Effector memory CD8-positive, alpha-beta T cell (primary cell): ENCODE measurements at regions not wholly inside any gene's neighbourhood (a gene's known extent, or its start where the extent isn't known, plus 50 kb on each side); places are given as distances from the start of the nearest gene placed in this dataset.

Experiments
- ATAC-seq: fragments of 150-1000 bp; cut with Tn5 transposase; replicated peaks from 2 replicates; pipeline ENCODE4 v1.10.0; 2021; ENCODE audit warnings: mild to moderate bottlenecking, moderate library complexity
- DNase-seq, 3 experiments: peaks; one replicate each; pipeline ENCODE4 v3.0.0; 2021
- H3K27ac Mint-ChIP-seq, 2 donors: one replicate each; pipeline ENCODE4 v1.8.0; 2022; ENCODE audit warnings: mild to moderate bottlenecking in 2 of 2, mixed read lengths in 2 of 2, moderate library complexity in 2 of 2
- H3K27me3 Mint-ChIP-seq, 2 donors: one replicate each; pipeline ENCODE4 v1.8.0; 2022; ENCODE audit warnings: mixed read lengths in 2 of 2
- H3K36me3 Mint-ChIP-seq: one replicate; pipeline ENCODE4 v1.8.0; 2022; ENCODE audit warnings: mild to moderate bottlenecking, moderate library complexity, mixed read lengths; ENCODE audit not compliant: insufficient read depth
- H3K4me1 Mint-ChIP-seq, 2 donors: one replicate each; pipeline ENCODE4 v1.8.0; 2022; ENCODE audit warnings: low read depth in 2 of 2, mixed read lengths in 2 of 2
- H3K4me3 Mint-ChIP-seq, 2 donors: one replicate each; pipeline ENCODE4 v1.8.0; 2022; ENCODE audit warnings: mild to moderate bottlenecking in 2 of 2, mixed read lengths in 2 of 2, moderate library complexity in 2 of 2
- H3K9me3 Mint-ChIP-seq, 2 donors: one replicate each; pipeline ENCODE4 v1.8.0; 2022; ENCODE audit warnings: mixed read lengths in 2 of 2

DNA sequence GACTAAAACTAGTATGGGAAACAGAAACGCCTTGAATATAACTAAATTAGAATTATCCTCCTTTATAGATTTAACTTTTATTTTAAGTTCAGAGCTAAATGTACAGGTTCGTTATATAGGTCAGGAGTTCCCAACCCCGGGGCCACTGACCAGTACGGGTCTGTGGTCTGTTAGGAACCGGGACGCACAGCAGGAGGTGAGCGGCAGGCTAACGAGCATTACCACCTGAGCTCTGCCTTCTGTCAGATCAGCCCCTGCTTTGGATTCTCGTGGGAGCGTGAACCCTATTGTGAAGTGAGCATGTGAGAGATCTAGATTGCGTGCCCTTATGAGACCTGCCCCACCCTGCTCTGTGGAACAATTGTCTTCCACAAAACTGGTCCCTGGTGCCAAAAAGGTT is 51.0 kb downstream of the FAT4 start:
- no peak for ATAC-seq
- Mint-ChIP-seq H3K4me1 (no peaks in the 10 kb centered on the region), H3K36me3 (no peaks in the 10 kb centered on the region), H3K4me3 (no peak overlapping the region), H3K9me3 (peaks cover 0 to 12% of the 10 kb centered on the region in 2 donors), H3K27ac (no peak overlapping the region), H3K27me3 (no peaks in the 10 kb centered on the region)
- no peak for DNase-seq

DNA sequence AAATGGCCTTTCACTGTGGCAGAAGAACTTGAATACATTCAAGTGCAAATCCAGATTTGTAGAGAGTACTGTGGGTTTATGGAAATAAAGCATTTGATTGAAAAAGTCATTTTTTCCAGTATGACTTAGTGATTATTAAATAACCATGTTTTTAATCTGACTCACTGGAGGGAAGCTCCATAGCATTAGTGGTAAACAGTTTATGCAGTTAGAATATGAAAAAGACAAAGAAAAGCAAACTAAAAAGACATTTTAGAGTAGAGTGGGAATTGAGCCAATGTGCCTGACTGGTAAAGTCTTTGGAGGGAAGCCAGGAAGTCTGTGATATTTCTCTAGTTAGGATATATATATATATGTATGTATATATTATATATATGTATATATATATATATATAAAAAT is 53.4 kb downstream of the FAT4 start:
- no peak overlapping the region for H3K4me3 Mint-ChIP-seq
- DNase-seq (no peak), ATAC-seq (no peak)
- no peak overlapping the region for H3K27ac Mint-ChIP-seq
- H3K36me3 Mint-ChIP-seq, result no peaks in the 10 kb centered on the region
- no peaks in the 10 kb centered on the region for H3K27me3 Mint-ChIP-seq
- H3K9me3 Mint-ChIP-seq, result peaks cover 0 to 10% of the 10 kb centered on the region in 2 donors
- H3K4me1 Mint-ChIP-seq, result no peaks in the 10 kb centered on the region

DNA sequence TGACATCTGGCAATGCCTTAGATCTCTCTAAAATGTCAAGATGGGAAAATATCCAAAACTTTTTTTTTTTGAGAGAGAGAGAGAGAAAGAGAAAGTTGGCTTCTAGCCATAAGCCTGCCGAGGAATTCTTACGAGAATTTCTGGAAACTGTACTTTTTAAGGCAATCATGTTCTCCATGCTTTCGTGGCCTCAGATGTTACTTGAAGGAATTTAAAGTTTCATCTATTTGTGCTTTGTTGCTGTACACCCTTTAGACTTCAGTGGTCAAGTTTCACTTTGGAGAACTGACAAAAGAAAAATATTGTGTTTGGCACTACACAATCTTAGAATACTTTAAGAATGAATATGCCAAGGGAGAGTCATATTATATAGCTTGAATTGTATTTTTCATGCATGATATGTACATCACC is 53.9 kb downstream of the FAT4 start:
- Mint-ChIP-seq H3K27me3 (no peaks in the 10 kb centered on the region), H3K4me3 (no peak overlapping the region), H3K36me3 (no peaks in the 10 kb centered on the region), H3K9me3 (peaks cover 0 to 10% of the 10 kb centered on the region in 2 donors), H3K4me1 (no peaks in the 10 kb centered on the region), H3K27ac (no peak overlapping the region)
- no peak for ATAC-seq
- no peak for DNase-seq

DNA sequence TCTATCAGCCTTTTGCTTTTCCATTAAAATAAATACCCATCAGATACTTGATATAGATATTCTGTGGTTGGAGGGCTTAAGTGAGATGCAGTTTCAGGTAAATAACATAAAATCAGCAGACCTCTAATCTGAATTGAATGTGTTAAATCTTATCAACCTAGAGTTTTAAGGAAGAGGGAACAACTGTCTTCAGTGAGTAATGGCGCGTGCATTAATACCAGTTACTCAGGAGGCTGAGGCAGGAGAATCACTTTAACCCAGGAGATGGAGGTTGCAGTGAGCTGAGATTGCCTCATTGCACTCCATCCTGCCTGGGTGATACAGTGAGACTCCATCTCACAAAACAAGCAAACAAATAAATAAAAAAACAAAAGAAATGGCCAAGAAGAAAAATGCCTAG is 54.3 kb downstream of the FAT4 start:
- Mint-ChIP-seq H3K4me3 (no peak overlapping the region), H3K27ac (no peak overlapping the region), H3K36me3 (no peaks in the 10 kb centered on the region), H3K27me3 (no peaks in the 10 kb centered on the region), H3K9me3 (peaks cover 0 to 10% of the 10 kb centered on the region in 2 donors), H3K4me1 (no peaks in the 10 kb centered on the region)
- no peak for ATAC-seq
- no peak for DNase-seq

DNA sequence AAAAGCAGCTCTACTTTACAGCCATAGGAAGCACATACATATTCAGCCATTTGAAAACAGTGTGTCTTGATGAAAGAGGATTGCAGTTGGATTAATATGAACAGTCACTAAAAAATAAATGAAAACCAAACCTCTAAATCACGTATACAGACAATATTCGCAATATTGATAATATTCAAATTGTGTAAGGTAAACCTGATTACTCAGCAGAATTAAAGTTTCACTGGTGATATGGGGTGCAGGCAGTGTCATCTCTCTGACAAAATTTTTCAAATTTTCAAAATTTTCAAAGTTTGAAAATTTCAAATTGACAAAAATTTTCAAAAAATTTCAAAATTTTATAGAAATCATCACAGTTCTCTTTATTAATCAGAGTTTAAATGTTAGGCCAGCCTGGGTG is 55.7 kb downstream of the FAT4 start:
- Mint-ChIP-seq H3K9me3 (peaks cover 0 to 6% of the 10 kb centered on the region in 2 donors), H3K36me3 (no peaks in the 10 kb centered on the region), H3K27me3 (no peaks in the 10 kb centered on the region), H3K27ac (no peak overlapping the region), H3K4me1 (no peaks in the 10 kb centered on the region), H3K4me3 (no peak overlapping the region)
- DNase-seq (no peak), ATAC-seq (no peak)

DNA sequence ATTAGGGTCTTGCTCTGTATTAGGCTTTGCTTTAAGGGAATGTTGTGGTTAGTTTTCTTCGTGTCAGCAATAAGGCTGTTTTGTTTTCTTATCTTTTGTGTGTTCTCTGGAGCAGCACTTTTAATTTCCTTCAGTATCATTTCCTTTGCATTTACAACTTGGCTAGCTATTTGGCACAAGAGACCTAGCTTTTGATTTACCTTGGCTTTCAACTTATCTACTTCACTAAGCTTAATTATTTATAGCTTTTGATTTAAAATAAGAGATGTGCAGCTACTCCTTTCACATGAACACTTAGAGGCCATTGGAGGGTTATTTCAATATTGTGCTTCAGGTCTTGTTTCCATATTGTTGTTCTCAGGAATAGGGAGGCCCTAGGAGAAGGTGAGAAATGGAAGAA is 68.2 kb downstream of the FAT4 start:
- DNase-seq, result no peak
- peaks cover 0 to 5% of the 10 kb centered on the region in 2 donors for H3K9me3 Mint-ChIP-seq
- no peaks in the 10 kb centered on the region for H3K27me3 Mint-ChIP-seq
- H3K36me3 Mint-ChIP-seq, result no peaks in the 10 kb centered on the region
- no peaks in the 10 kb centered on the region for H3K4me1 Mint-ChIP-seq
- no peak overlapping the region for H3K4me3 Mint-ChIP-seq
- ATAC-seq, result no peak
- H3K27ac Mint-ChIP-seq, result no peak overlapping the region

DNA sequence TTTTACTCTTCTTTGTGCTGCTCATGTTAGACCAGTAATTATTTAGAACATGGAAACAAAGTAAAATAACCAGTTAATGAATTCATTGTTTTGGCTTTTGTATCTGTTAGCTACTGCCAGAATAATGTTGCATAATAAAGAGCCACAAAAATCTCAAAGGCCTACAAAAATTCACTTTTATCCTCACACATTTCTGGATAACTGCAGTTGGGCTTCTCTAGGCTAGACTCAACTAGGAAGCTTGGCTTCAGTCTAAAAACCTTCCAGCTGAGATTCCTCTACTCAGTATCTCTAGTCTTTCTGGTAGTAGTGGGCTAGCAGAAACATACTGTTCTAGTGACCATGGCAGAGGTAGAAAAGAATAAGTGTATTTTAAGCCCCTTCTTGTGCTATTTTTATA is 73.0 kb downstream of the FAT4 start:
- Mint-ChIP-seq H3K36me3 (no peaks in the 10 kb centered on the region), H3K27ac (no peak overlapping the region), H3K4me3 (no peak overlapping the region), H3K4me1 (no peaks in the 10 kb centered on the region), H3K27me3 (no peaks in the 10 kb centered on the region), H3K9me3 (peaks cover 0 to 3% of the 10 kb centered on the region in 2 donors)
- DNase-seq, result no peak
- ATAC-seq, result no peak

DNA sequence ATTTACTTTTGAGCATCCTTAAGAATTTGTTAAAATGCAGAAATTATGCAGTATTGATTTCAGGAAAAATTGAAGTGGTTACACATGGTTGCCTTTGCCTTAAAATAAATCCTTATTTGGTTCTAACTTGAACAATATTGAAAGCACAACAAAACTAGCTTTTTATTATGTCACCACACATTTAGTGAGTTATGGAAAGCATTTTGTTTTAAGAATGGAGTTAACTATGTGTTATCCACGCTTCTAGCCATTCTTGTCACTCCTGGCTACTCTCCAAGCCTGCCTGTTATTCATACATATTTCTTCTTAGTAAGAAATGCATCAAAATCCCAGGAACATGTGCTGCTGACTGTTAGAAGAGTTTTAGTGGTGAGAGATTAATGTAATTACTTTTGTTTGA is 73.9 kb downstream of the FAT4 start:
- Mint-ChIP-seq H3K4me1 (no peaks in the 10 kb centered on the region), H3K9me3 (peaks cover 0 to 3% of the 10 kb centered on the region in 2 donors), H3K27me3 (no peaks in the 10 kb centered on the region), H3K36me3 (no peaks in the 10 kb centered on the region), H3K27ac (no peak overlapping the region), H3K4me3 (no peak overlapping the region)
- no peak for ATAC-seq
- no peak for DNase-seq

DNA sequence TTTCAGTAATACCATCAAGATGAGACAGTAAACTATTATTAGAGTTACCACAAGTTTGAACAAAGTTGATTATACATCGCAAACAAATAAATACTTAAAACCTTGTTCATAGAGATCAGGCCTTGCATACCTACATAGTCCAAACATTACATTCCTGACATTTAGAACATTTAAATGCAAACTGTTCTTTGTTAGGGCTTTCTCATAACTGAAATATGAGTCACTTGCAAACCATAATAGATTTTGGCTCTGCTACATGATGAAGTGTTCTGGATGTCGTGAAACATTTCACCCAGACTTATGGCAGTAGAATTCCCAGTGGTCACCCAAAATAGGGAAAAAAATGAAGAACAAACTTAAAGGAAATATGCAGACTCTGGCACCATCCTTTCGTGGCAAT is 75.0 kb downstream of the FAT4 start:
- Mint-ChIP-seq H3K27ac (no peak overlapping the region), H3K36me3 (no peaks in the 10 kb centered on the region), H3K4me3 (no peak overlapping the region), H3K9me3 (peaks cover 0 to 3% of the 10 kb centered on the region in 2 donors), H3K4me1 (no peaks in the 10 kb centered on the region), H3K27me3 (no peaks in the 10 kb centered on the region)
- DNase-seq (no peak), ATAC-seq (no peak)

DNA sequence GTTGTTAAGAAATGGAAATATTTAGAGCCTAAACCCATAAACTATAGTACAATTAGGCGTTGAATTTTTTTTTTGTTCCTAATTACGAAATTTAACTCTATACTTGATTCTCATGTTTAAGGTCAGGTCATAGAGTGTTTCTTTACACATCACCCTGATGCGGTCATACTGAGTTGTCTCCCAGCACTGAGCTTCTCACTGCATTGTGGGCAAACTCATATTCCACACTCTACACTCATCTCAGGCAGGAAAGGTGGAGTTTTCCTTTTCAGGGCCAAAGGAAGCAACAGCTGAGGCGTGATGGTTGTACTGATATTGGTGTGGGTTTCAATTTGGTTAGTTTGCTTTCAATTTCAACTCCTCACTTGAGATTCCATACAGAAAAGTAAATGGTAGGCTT is 75.4 kb downstream of the FAT4 start:
- no peaks in the 10 kb centered on the region for H3K27me3 Mint-ChIP-seq
- H3K4me3 Mint-ChIP-seq, result no peak overlapping the region
- no peak overlapping the region for H3K27ac Mint-ChIP-seq
- peaks cover 0 to 3% of the 10 kb centered on the region in 2 donors for H3K9me3 Mint-ChIP-seq
- ATAC-seq (no peak), DNase-seq (no peak)
- no peaks in the 10 kb centered on the region for H3K36me3 Mint-ChIP-seq
- H3K4me1 Mint-ChIP-seq, result no peaks in the 10 kb centered on the region

DNA sequence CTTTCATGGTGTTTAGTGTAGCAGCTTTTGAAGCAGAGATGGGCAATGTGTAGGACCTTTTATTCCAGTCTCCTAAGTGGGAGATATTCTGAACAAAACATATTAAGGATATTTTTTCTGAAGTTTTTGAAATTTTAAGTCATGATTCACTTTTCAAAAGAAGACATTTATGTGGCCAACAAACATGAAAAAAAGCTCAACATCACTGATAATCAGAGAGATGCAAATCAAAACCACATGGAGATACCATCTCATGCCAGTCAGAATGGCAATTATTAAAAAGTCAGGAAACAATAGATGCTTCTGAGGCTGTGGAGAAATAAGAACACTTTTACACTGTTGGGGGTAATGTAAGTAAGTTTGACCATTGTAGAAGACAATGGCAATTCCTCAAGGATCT is 76.0 kb downstream of the FAT4 start:
- ATAC-seq, result no peak
- Mint-ChIP-seq H3K27ac (no peak overlapping the region), H3K36me3 (no peaks in the 10 kb centered on the region), H3K4me1 (no peaks in the 10 kb centered on the region), H3K27me3 (no peaks in the 10 kb centered on the region), H3K4me3 (no peak overlapping the region), H3K9me3 (peaks cover 0 to 3% of the 10 kb centered on the region in 2 donors)
- DNase-seq, result no peak

DNA sequence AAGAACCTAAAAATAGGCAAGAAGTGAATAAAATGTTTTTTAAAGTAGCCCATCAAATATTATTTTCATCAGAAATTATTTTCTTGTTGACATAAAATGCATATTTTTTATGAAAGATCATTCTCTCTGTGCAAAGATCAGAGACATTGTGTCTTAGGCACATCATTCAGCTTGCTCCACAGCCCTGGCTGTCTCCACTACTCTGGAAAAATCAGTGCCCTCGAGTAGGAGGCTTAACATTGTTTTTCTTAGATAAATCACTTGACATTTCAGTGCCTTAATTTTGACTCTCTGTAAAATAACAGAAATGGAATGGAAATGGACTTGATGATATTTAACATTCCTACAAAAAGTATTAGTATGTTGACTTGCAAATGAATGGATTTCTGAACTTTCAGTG is 77.9 kb downstream of the FAT4 start:
- no peak for DNase-seq
- ATAC-seq, result no peak
- Mint-ChIP-seq H3K27ac (no peak overlapping the region), H3K4me1 (no peaks in the 10 kb centered on the region), H3K9me3 (peaks cover 0 to 3% of the 10 kb centered on the region in 2 donors), H3K36me3 (no peaks in the 10 kb centered on the region), H3K27me3 (no peaks in the 10 kb centered on the region), H3K4me3 (no peak overlapping the region)

DNA sequence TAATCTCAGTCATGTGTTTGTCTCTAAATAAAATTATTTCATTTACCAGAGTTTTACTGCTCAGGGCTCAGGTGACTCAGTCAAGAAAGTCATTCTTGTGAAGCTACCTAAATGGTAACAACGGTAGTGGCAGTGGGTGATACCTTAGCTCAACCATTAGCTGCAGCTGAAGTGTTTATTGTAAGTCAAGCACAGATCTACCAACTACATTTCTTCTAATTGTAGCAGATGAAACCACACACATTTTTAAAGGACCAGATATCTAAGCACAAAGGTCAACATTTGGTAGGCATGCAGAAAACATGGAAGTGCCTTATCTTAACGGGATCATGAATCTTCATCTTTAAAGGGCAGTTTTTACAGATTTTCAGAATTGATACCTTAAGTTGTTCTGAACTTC is 79.1 kb downstream of the FAT4 start:
- H3K27me3 Mint-ChIP-seq, result no peaks in the 10 kb centered on the region
- H3K9me3 Mint-ChIP-seq, result peaks cover 0 to 3% of the 10 kb centered on the region in 2 donors
- H3K27ac Mint-ChIP-seq, result no peak overlapping the region
- no peak for DNase-seq
- ATAC-seq, result no peak
- no peak overlapping the region for H3K4me3 Mint-ChIP-seq
- H3K36me3 Mint-ChIP-seq, result no peaks in the 10 kb centered on the region
- H3K4me1 Mint-ChIP-seq, result no peaks in the 10 kb centered on the region

DNA sequence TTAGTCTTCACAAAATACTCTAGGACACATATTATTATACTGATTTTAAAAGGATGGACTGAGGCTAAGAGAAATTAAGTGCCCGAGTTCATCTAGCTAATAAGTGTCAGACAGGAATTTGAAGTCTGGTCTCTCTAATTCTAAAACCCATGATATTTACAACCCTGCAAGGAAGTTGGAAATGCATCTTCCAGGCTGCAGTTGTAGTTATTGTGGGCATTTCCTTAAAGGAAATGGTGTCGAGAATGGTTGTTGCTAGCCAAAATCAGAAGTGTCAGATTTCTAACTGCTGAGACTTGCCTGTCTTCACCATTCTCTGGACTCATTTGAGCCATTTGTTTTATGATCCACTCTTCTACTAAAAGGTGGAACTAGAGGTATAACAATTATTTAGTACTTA is 82.5 kb downstream of the FAT4 start:
- no peak for ATAC-seq
- peaks cover 0 to 4% of the 10 kb centered on the region in 2 donors for H3K9me3 Mint-ChIP-seq
- no peaks in the 10 kb centered on the region for H3K27me3 Mint-ChIP-seq
- H3K4me1 Mint-ChIP-seq, result no peaks in the 10 kb centered on the region
- no peak for DNase-seq
- no peak overlapping the region for H3K4me3 Mint-ChIP-seq
- H3K36me3 Mint-ChIP-seq, result no peaks in the 10 kb centered on the region
- no peak overlapping the region for H3K27ac Mint-ChIP-seq
